ENCODE measurements at regions not wholly inside any gene's neighbourhood (a gene's known extent, or its start where the extent isn't known, plus 50 kb on each side); places are given as distances from the start of the nearest gene placed in this dataset.
"Not testable (repeated sequence)": the region's sequence is repeated elsewhere in the genome, so short reads cannot be mapped to it uniquely, and the experiment has no call there.

GRCh38 chr5:106047341-106047740 is 1623.4 kb downstream of the EFNA5 start:
- H3K9me3 ChIP-seq: no peaks in the 10 kb centered on the region
- TF ChIP-seq CTCF (IDR thresholded peaks at IDR 0.05): no peak
- no peak for DNase-seq
- no peak overlapping the region for H3K27ac ChIP-seq
- H3K27me3 ChIP-seq: no peaks in the 10 kb centered on the region
- no peaks in the 10 kb centered on the region for H3K36me3 ChIP-seq
- no peaks in the 10 kb centered on the region for H3K4me1 ChIP-seq
- intact Hi-C loops (cut with DNase I; ENCODE audit: low total_unique reads): no loop called here
- H3K4me3 ChIP-seq: no peak overlapping the region

GRCh38 chr5:106032069-106032468 is 1638.7 kb downstream of the EFNA5 start:
- H3K9me3 ChIP-seq; H3K36me3 ChIP-seq; DNase-seq; H3K27ac ChIP-seq; H3K4me1 ChIP-seq; intact Hi-C loops (cut with DNase I; ENCODE audit: low total_unique reads); H3K27me3 ChIP-seq; H3K4me3 ChIP-seq: not testable (repeated sequence)

- no peak for TF ChIP-seq CTCF (IDR thresholded peaks at IDR 0.05)
- intact Hi-C loops (cut with DNase I; ENCODE audit: low total_unique reads): no loop called here
Measured at GRCh38 chr5:106028314-106028713, 1642.4 kb downstream of the EFNA5 start.

DNA sequence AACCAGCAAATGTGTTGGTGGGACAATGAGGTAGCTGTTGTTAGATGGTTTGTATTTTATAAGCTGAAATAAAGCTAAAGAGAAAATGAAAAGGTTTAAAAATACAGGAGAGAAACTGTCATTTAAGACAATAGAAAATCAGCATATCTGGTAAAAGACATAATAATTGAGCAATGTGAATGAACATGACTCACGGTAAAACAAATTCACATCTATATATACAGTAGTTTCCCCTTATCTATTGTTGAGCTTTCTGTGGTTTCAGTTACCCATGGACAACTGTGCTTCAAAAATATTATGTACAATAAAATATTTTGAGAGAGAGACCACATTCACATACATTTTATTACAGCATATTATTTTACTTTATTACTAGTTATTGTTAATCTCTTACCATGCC is 1649.8 kb downstream of the EFNA5 start:
- TF ChIP-seq CTCF (IDR thresholded peaks at IDR 0.05): no peak
- Histone ChIP-seq H3K4me3 (no peak overlapping the region), H3K27ac (no peak overlapping the region), H3K9me3 (no peaks in the 10 kb centered on the region), H3K36me3 (no peaks in the 10 kb centered on the region), H3K27me3 (no peaks in the 10 kb centered on the region), H3K4me1 (peaks cover 0 to 17% (median 3%) of the 10 kb centered on the region in 4 donors)
- intact Hi-C loops (cut with DNase I; ENCODE audit: low total_unique reads): no loop called here
- no peak for DNase-seq

More at GRCh38 chr5:106028314-106028713, 1642.4 kb downstream of the EFNA5 start:
- Histone ChIP-seq H3K36me3 (no peaks in the 10 kb centered on the region), H3K4me3 (no peak overlapping the region), H3K9me3 (no peaks in the 10 kb centered on the region), H3K27me3 (no peaks in the 10 kb centered on the region), H3K4me1 (no peaks in the 10 kb centered on the region), H3K27ac (no peak overlapping the region)
- DNase-seq: no peak

- no peaks in the 10 kb centered on the region for H3K27me3 ChIP-seq
- no peak overlapping the region for H3K4me3 ChIP-seq
- TF ChIP-seq CTCF (IDR thresholded peaks at IDR 0.05): no peak
- no peak for DNase-seq
- peaks cover 0 to 17% (median 3%) of the 10 kb centered on the region in 4 donors for H3K4me1 ChIP-seq
- H3K27ac ChIP-seq: no peak overlapping the region
- no peaks in the 10 kb centered on the region for H3K9me3 ChIP-seq
- H3K36me3 ChIP-seq: no peaks in the 10 kb centered on the region
- intact Hi-C loops (cut with DNase I; ENCODE audit: low total_unique reads): no loop called here
Measured at GRCh38 chr5:106019261-106019660, 1651.5 kb downstream of the EFNA5 start.

- no peak for DNase-seq
Measured at GRCh38 chr5:106017243-106017857, 1653.4 kb downstream of the EFNA5 start.

More at GRCh38 chr5:106017243-106017857, 1653.4 kb downstream of the EFNA5 start:
- H3K9me3 ChIP-seq: no peaks in the 10 kb centered on the region
- no peak overlapping the region for H3K27ac ChIP-seq
- no peaks in the 10 kb centered on the region for H3K36me3 ChIP-seq
- H3K4me3 ChIP-seq: no peak overlapping the region
- TF ChIP-seq CTCF (IDR thresholded peaks at IDR 0.05): no peak
- intact Hi-C loops (cut with DNase I; ENCODE audit: low total_unique reads): no loop called here
- H3K4me1 ChIP-seq: peaks cover 0 to 17% (median 3%) of the 10 kb centered on the region in 4 donors
- no peaks in the 10 kb centered on the region for H3K27me3 ChIP-seq
